Testis (tissue), 2 donors: ENCODE measurements at regions not wholly inside any gene's neighbourhood (a gene's known extent, or its start where the extent isn't known, plus 50 kb on each side); places are given as distances from the start of the nearest gene placed in this dataset.

Experiments
- CTCF ChIP-seq, 3 experiments: fragments of 450-650 bp in 2 of 3; fragments of 200-600 bp in 1 of 3; sonication (generic) in 1 of 3; IDR thresholded peaks; one replicate each; pipeline ENCODE4 v1.5.1; 2016 to 2019; ENCODE audit warnings: antibody characterized with exemption in 3 of 3, mild to moderate bottlenecking in 2 of 3, moderate library complexity in 1 of 3
- POLR2A ChIP-seq: fragments of 450-650 bp; IDR thresholded peaks from one replicate; pipeline ENCODE4 v1.6.1; 2017; ENCODE audit warnings: antibody characterized with exemption, mild to moderate bottlenecking, moderate library complexity

- TF ChIP-seq CTCF (IDR thresholded peaks at IDR 0.05) (no peak), POLR2A (no peak)
Observed at GRCh38 chr13:111897178-111897845, 169.6 kb upstream of the SOX1 start.
